ENCODE measurements at regions not wholly inside any gene's neighbourhood (a gene's known extent, or its start where the extent isn't known, plus 50 kb on each side); places are given as distances from the start of the nearest gene placed in this dataset.
A peak's percentile ranks its signal among the peaks of the same experiment; 100 is the strongest.

DNA sequence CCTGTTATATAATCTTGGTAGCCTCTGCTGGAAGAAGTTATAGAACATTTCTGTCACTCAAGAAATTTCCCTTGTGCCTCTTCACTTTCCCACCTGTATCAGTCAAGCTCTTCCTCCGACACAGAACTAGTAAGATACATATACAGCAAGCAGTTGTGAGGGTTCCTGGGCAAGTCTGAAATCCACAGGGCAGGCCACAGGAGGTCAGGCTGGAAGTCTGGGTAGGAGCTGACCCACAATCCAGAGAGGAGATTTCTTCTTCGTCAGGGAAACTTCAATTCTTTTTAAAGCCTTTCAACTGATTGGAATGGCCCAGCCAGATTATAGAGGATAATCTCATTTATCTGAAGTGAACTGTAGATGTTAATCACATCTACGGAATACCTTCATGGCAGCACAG lies 96.4 kb upstream of the FMN2 start:
- Histone ChIP-seq H3K36me3 (ENCODE audit: insufficient read depth, low read length) (no peaks in the 10 kb centered on the region), H3K9me3 (ENCODE audit: control insufficient read depth in 1 of 2, insufficient read depth in 1 of 2, low read length in 2 of 2) (peaks cover 0 to 1% of the 10 kb centered on the region in 2 experiments), H3K4me1 (ENCODE audit: insufficient read depth, low read length) (no peaks in the 10 kb centered on the region), H3K4me3 (ENCODE audit: low read length) (no peak overlapping the region), H3K27me3 (ENCODE audit: control insufficient read depth in 1 of 2, insufficient read depth in 2 of 2, low read length in 2 of 2) (peaks cover 17 to 44% of the 10 kb centered on the region in 2 experiments), H3K27ac (ENCODE audit: low read depth in 1 of 2, low read length in 2 of 2) (no peak overlapping the region)
- intact Hi-C loops (cut with DNase I, micrococcal nuclease), result no loop called here
- Mint-ChIP-seq H3K27ac (no peak overlapping the region), H3K36me3 (ENCODE audit: low read depth) (no peaks in the 10 kb centered on the region), H3K4me3 (no peak overlapping the region), H3K4me1 (ENCODE audit: low read depth) (no peaks in the 10 kb centered on the region), H3K27me3 (peaks cover 75% of the 10 kb centered on the region), H3K9me3 (no peaks in the 10 kb centered on the region)
- TF ChIP-seq CTCF (IDR thresholded peaks at IDR 0.05), result no peak
- CTCF ChIA-PET, result interaction anchor here (0.5 kb wide), 1 partner anchor 56 kb away, joined by 3 read pairs; no protein-coding TSS in a partner anchor
- DNase-seq (no peak), ATAC-seq (ENCODE audit: poor library complexity) (no peak)
- POLR2A ChIA-PET, result no interaction called here

- POLR2A ChIA-PET, result no interaction called here
- Histone ChIP-seq H3K4me3 (ENCODE audit: low read length) (no peak overlapping the region), H3K27me3 (ENCODE audit: control insufficient read depth in 1 of 2, insufficient read depth in 2 of 2, low read length in 2 of 2) (peaks cover 19 to 48% of the 10 kb centered on the region in 2 experiments), H3K4me1 (ENCODE audit: insufficient read depth, low read length) (no peaks in the 10 kb centered on the region), H3K36me3 (ENCODE audit: insufficient read depth, low read length) (no peaks in the 10 kb centered on the region), H3K9me3 (ENCODE audit: control insufficient read depth in 1 of 2, insufficient read depth in 1 of 2, low read length in 2 of 2) (peaks cover 0 to 4% of the 10 kb centered on the region in 2 experiments), H3K27ac (ENCODE audit: low read depth in 1 of 2, low read length in 2 of 2) (no peak overlapping the region)
- CTCF ChIA-PET, result no interaction called here
- intact Hi-C loops (cut with DNase I, micrococcal nuclease), result no loop called here
- ATAC-seq (ENCODE audit: poor library complexity) (no peak), DNase-seq (no peak)
- Mint-ChIP-seq H3K9me3 (no peaks in the 10 kb centered on the region), H3K36me3 (ENCODE audit: low read depth) (no peaks in the 10 kb centered on the region), H3K27me3 (peaks cover 76% of the 10 kb centered on the region), H3K4me3 (no peak overlapping the region), H3K27ac (no peak overlapping the region), H3K4me1 (ENCODE audit: low read depth) (no peaks in the 10 kb centered on the region)
- no peak for TF ChIP-seq CTCF (IDR thresholded peaks at IDR 0.05)
These were observed 94.5 kb upstream of the FMN2 start for GRCh38 chr1:239997160-239997514.

- ChIA-PET CTCF (no interaction called here), POLR2A (no interaction called here)
- Mint-ChIP-seq H3K4me1 (ENCODE audit: low read depth) (no peaks in the 10 kb centered on the region), H3K27me3 (peaks cover 73% of the 10 kb centered on the region), H3K4me3 (no peak overlapping the region), H3K9me3 (no peaks in the 10 kb centered on the region), H3K27ac (no peak overlapping the region), H3K36me3 (ENCODE audit: low read depth) (no peaks in the 10 kb centered on the region)
- H3K27ac ChIP-seq (ENCODE audit: low read depth in 1 of 2, low read length in 2 of 2), result no peak overlapping the region
- no peaks in the 10 kb centered on the region for H3K4me1 ChIP-seq (ENCODE audit: insufficient read depth, low read length)
- peaks cover 0 to 4% of the 10 kb centered on the region in 2 experiments for H3K9me3 ChIP-seq (ENCODE audit: control insufficient read depth in 1 of 2, insufficient read depth in 1 of 2, low read length in 2 of 2)
- ATAC-seq (ENCODE audit: poor library complexity), result no peak
- intact Hi-C loops (cut with DNase I, micrococcal nuclease), result no loop called here
- no peaks in the 10 kb centered on the region for H3K36me3 ChIP-seq (ENCODE audit: insufficient read depth, low read length)
- H3K27me3 ChIP-seq (ENCODE audit: control insufficient read depth in 1 of 2, insufficient read depth in 2 of 2, low read length in 2 of 2), result peaks cover 19 to 51% of the 10 kb centered on the region in 2 experiments
- H3K4me3 ChIP-seq (ENCODE audit: low read length), result no peak overlapping the region
- peak in 2 of 14 experiments; percentile 13 to 14 for DNase-seq
- TF ChIP-seq CTCF (IDR thresholded peaks at IDR 0.05), result no peak
These were observed 94.0 kb upstream of the FMN2 start for GRCh38 chr1:239997515-239998311.

Measured in CD4-positive, alpha-beta T cell (primary cell).